Spleen (tissue), 7 donors: ENCODE measurements at regions not wholly inside any gene's neighbourhood (a gene's known extent, or its start where the extent isn't known, plus 50 kb on each side); places are given as distances from the start of the nearest gene placed in this dataset.

Experiments
- POLR2A ChIP-seq, 3 donors: fragments of 450-650 bp; IDR thresholded peaks; one replicate each; pipeline ENCODE4 v1.5.1; 2017; ENCODE audit warnings: antibody characterized with exemption in 3 of 3, mild to moderate bottlenecking in 1 of 3
- POLR2AphosphoS5 ChIP-seq, 3 donors: sonication (generic); formaldehyde crosslinking; IDR thresholded peaks; one replicate each; pipeline ENCODE4 v1.5.1; 2017; ENCODE audit warnings: antibody characterized with exemption in 3 of 3
- TF ChIP-seq, protein P1 (sequence below), 11 experiments: fragments of 200-600 bp in 7 of 11; fragments of 450-650 bp in 4 of 11; sonication (generic) in 4 of 11; IDR thresholded peaks in 8 of 11; conservative IDR thresholded peaks in 3 of 11; 1 replicate in 7 of 11; 2 replicates in 4 of 11; pipeline versions ENCODE4 v1.4.0 to v1.8.0; 2016 to 2021; ENCODE audit warnings: antibody characterized with exemption in 11 of 11, inconsistent platforms in 4 of 11, mild to moderate bottlenecking in 1 of 11
- donor health status: DM: no; HTN: no; CAD: no; lungs with moderate emphysema.
- donor health status: DM: no; HTN: no; CAD: no.
- donor health status: DM: no; HTN: no; CAD: no.

DNA sequence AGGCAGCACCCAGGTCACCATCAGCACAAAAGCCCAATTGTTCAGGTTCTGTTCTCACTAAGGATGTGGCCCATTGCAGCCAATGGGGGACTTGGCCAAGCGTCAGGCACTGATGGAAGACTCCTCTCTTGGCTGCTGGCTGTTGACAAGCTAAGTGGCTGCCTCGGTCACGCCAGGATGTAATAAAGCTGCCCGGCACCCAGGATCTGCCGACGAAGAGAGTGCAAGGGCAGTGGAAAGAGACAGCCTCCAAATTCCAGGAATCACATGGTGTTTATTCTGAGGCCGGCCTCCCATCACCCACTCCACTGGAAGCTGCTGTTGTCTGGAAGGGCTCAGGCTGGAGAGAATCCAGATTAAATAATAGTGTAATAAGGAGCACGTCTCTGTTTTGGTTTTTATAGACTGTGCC lies 451.8 kb upstream of the TBX3 start:
- TF ChIP-seq, protein P1, sequence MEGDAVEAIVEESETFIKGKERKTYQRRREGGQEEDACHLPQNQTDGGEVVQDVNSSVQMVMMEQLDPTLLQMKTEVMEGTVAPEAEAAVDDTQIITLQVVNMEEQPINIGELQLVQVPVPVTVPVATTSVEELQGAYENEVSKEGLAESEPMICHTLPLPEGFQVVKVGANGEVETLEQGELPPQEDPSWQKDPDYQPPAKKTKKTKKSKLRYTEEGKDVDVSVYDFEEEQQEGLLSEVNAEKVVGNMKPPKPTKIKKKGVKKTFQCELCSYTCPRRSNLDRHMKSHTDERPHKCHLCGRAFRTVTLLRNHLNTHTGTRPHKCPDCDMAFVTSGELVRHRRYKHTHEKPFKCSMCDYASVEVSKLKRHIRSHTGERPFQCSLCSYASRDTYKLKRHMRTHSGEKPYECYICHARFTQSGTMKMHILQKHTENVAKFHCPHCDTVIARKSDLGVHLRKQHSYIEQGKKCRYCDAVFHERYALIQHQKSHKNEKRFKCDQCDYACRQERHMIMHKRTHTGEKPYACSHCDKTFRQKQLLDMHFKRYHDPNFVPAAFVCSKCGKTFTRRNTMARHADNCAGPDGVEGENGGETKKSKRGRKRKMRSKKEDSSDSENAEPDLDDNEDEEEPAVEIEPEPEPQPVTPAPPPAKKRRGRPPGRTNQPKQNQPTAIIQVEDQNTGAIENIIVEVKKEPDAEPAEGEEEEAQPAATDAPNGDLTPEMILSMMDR (IDR thresholded peaks at IDR 0.05 in 8 of 11, conservative IDR thresholded peaks at IDR 0.05 in 3 of 11), result no peak
- TF ChIP-seq POLR2A (IDR thresholded peaks at IDR 0.05) (no peak), POLR2AphosphoS5 (IDR thresholded peaks at IDR 0.05) (peak in 2 of 3 donors; percentile 26 to 45)
